ENCODE measurements at regions not wholly inside any gene's neighbourhood (a gene's known extent, or its start where the extent isn't known, plus 50 kb on each side); places are given as distances from the start of the nearest gene placed in this dataset.
"Not testable (repeated sequence)": the region's sequence is repeated elsewhere in the genome, so short reads cannot be mapped to it uniquely, and the experiment has no call there.

- not testable (repeated sequence) for TF ChIP-seq NFYB (CRISPR knock-in tag; conservative IDR thresholded peaks at IDR 0.05; ENCODE audit: low read depth); TCF7 (CRISPR knock-in tag; IDR thresholded peaks at IDR 0.05; ENCODE audit: low read depth); ETV6 (CRISPR knock-in tag; IDR thresholded peaks at IDR 0.05); CTCF (IDR thresholded peaks at IDR 0.05); ZNF317 (CRISPR knock-in tag; IDR thresholded peaks at IDR 0.05; ENCODE audit: borderline replicate concordance, low read depth)
Measured at GRCh38 chr2:76139303-76139702, 428.6 kb upstream of the GCFC2 start.
